GM12878 (cell line): ENCODE measurements at regions not wholly inside any gene's neighbourhood (a gene's known extent, or its start where the extent isn't known, plus 50 kb on each side); places are given as distances from the start of the nearest gene placed in this dataset.

Source experiments
- ATF3 ChIP-seq: IDR thresholded peaks from 2 replicates; pipeline ENCODE4 v1.6.1; 2011; ENCODE audit warnings: low read depth, mild to moderate bottlenecking, low read length, moderate library complexity, borderline replicate concordance; ENCODE audit errors: extremely low read depth
- BCLAF1 ChIP-seq: fragments of 450-650 bp; IDR thresholded peaks from 2 replicates; pipeline ENCODE4 v1.6.1; 2017; ENCODE audit warnings: antibody characterized with exemption, mild to moderate bottlenecking, moderate library complexity
- CTCF ChIP-seq, 3 experiments: IDR thresholded peaks in 2 of 3; conservative IDR thresholded peaks in 1 of 3; 2 replicates each; pipeline ENCODE4 v1.5.1; 2011; ENCODE audit warnings: low read depth in 3 of 3, low read length in 3 of 3, mild to moderate bottlenecking in 3 of 3, control low read depth in 2 of 3, moderate library complexity in 2 of 3, inconsistent platforms in 1 of 3, mixed read lengths in 1 of 3; ENCODE audit not compliant: control insufficient read depth in 2 of 3, insufficient read depth in 1 of 3; ENCODE audit errors: extremely low read depth in 1 of 3
- E2F8 ChIP-seq: fragments of 450-650 bp; IDR thresholded peaks from 2 replicates; pipeline ENCODE4 v1.6.1; 2018; ENCODE audit warnings: mild to moderate bottlenecking, low read depth, moderate library complexity; ENCODE audit not compliant: partially characterized antibody
- EZH2 ChIP-seq: IDR thresholded peaks from 2 replicates; pipeline ENCODE4 v1.6.1; 2012; ENCODE audit warnings: low read depth, mild to moderate bottlenecking, control low read depth, inconsistent platforms, low read length, borderline replicate concordance; ENCODE audit not compliant: control insufficient read depth
- GABPA ChIP-seq: IDR thresholded peaks from 2 replicates; pipeline ENCODE4 v1.6.1; 2014; ENCODE audit warnings: antibody characterized with exemption, low read depth, mild to moderate bottlenecking, inconsistent platforms
- MAX ChIP-seq: IDR thresholded peaks from 2 replicates; pipeline ENCODE4 v1.6.1; 2012; ENCODE audit warnings: low read depth, low read length, improper control_type of control experiment
- NFYB ChIP-seq: IDR thresholded peaks from 2 replicates; pipeline ENCODE4 v1.6.1; 2011; ENCODE audit warnings: low read depth, mild to moderate bottlenecking, low read length, improper control_type of control experiment, moderate library complexity; ENCODE audit not compliant: insufficient read depth
- NR2C2 ChIP-seq: IDR thresholded peaks from 2 replicates; pipeline ENCODE4 v1.6.1; 2011; ENCODE audit warnings: borderline replicate concordance, low read depth; ENCODE audit not compliant: control insufficient read depth, insufficient read length
- POLR2A ChIP-seq: IDR thresholded peaks from 2 replicates; pipeline ENCODE4 v1.6.1; 2011; ENCODE audit warnings: low read depth, mild to moderate bottlenecking, low read length
- TAF1 ChIP-seq: IDR thresholded peaks from 2 replicates; pipeline ENCODE4 v1.6.1; 2011; ENCODE audit warnings: mild to moderate bottlenecking, low read depth, low read length, borderline replicate concordance
- USF1 ChIP-seq: IDR thresholded peaks from 2 replicates; pipeline ENCODE4 v1.6.1; 2011; ENCODE audit warnings: borderline replicate concordance, low read depth, mild to moderate bottlenecking, moderate library complexity, mixed read lengths, low read length; ENCODE audit not compliant: insufficient read depth; ENCODE audit errors: extremely low read length

GRCh38 chr20:60455272-60455671 lies 497.0 kb downstream of the CDH26 start:
- TF ChIP-seq ATF3 = no peak
- TF ChIP-seq POLR2A = no peak
- TF ChIP-seq CTCF (IDR thresholded peaks at IDR 0.05 in 2 of 3, conservative IDR thresholded peaks at IDR 0.05 in 1 of 3; ENCODE audit: control insufficient read depth in 2 of 3, extremely low read depth in 1 of 3, insufficient read depth in 1 of 3, low read depth in 3 of 3, low read length in 3 of 3) = no peak
- no peak for TF ChIP-seq TAF1
- no peak for TF ChIP-seq E2F8
- TF ChIP-seq EZH2 = no peak
- no peak for TF ChIP-seq GABPA
- no peak for TF ChIP-seq NFYB
- TF ChIP-seq USF1 = no peak
- no peak for TF ChIP-seq MAX
- TF ChIP-seq NR2C2 = no peak
- TF ChIP-seq BCLAF1 = no peak
